GM18858 (cell line): ENCODE measurements at regions not wholly inside any gene's neighbourhood (a gene's known extent, or its start where the extent isn't known, plus 50 kb on each side); places are given as distances from the start of the nearest gene placed in this dataset.

Experiments used
- ATAC-seq: cut with Tn5 transposase; IDR thresholded peaks from one replicate; pipeline ENCODE4 v1.9.1; 2021; ENCODE audit not compliant: unreplicated experiment

- ATAC-seq = no peak
Measured at GRCh38 chrX:134172588-134173259, 64.3 kb upstream of the CCDC160 start.

- no peak for ATAC-seq
Measured at GRCh38 chrX:134173541-134174272, 63.3 kb upstream of the CCDC160 start.

GRCh38 chrX:134174273-134174660 is 62.7 kb upstream of the CCDC160 start:
- ATAC-seq = no peak

- no peak for ATAC-seq
Measured at GRCh38 chrX:134174859-134175258, 62.1 kb upstream of the CCDC160 start.

GRCh38 chrX:134177527-134177926 is 59.5 kb upstream of the CCDC160 start:
- no peak for ATAC-seq

- no peak for ATAC-seq
Measured at GRCh38 chrX:134180601-134181274, 56.2 kb upstream of the CCDC160 start.

- no peak for ATAC-seq
Measured at GRCh38 chrX:134181275-134181660, 55.7 kb upstream of the CCDC160 start.

GRCh38 chrX:134183665-134184064 is 53.3 kb upstream of the CCDC160 start:
- ATAC-seq = no peak

- no peak for ATAC-seq
Measured at GRCh38 chrX:134184936-134185335, 52.0 kb upstream of the CCDC160 start.

- peak; percentile 93 for ATAC-seq
Measured at GRCh38 chrX:134186362-134187121, 50.4 kb upstream of the CCDC160 start.
